Memory B cell (primary cell): ENCODE measurements at regions not wholly inside any gene's neighbourhood (a gene's known extent, or its start where the extent isn't known, plus 50 kb on each side); places are given as distances from the start of the nearest gene placed in this dataset.
"Not testable (repeated sequence)": the region's sequence is repeated elsewhere in the genome, so short reads cannot be mapped to it uniquely, and the experiment has no call there.

Experiments
- ATAC-seq: fragments of 150-1000 bp; cut with Tn5 transposase; 2 replicates; pipeline ENCODE4 v1.10.0; 2021; ENCODE audit warnings: low read depth, mild to moderate bottlenecking, moderate library complexity
- DNase-seq, 2 donors: peaks; one replicate each; pipeline ENCODE4 v3.0.0; 2022; ENCODE audit warnings: low spot score in 2 of 2
- H3K27ac Mint-ChIP-seq: one replicate; pipeline ENCODE4 v1.8.0; 2022; ENCODE audit warnings: mild to moderate bottlenecking, moderate library complexity, mixed read lengths
- H3K27me3 Mint-ChIP-seq: one replicate; pipeline ENCODE4 v1.8.0; 2022; ENCODE audit warnings: mixed read lengths
- H3K36me3 Mint-ChIP-seq: one replicate; pipeline ENCODE4 v1.8.0; 2022; ENCODE audit warnings: mild to moderate bottlenecking, mixed read lengths
- H3K4me1 Mint-ChIP-seq: one replicate; pipeline ENCODE4 v1.8.0; 2022; ENCODE audit warnings: mixed read lengths
- H3K4me3 Mint-ChIP-seq: one replicate; pipeline ENCODE4 v1.8.0; 2022; ENCODE audit warnings: mild to moderate bottlenecking, moderate library complexity, mixed read lengths
- H3K9me3 Mint-ChIP-seq: one replicate; pipeline ENCODE4 v1.8.0; 2022; ENCODE audit warnings: mixed read lengths

DNA sequence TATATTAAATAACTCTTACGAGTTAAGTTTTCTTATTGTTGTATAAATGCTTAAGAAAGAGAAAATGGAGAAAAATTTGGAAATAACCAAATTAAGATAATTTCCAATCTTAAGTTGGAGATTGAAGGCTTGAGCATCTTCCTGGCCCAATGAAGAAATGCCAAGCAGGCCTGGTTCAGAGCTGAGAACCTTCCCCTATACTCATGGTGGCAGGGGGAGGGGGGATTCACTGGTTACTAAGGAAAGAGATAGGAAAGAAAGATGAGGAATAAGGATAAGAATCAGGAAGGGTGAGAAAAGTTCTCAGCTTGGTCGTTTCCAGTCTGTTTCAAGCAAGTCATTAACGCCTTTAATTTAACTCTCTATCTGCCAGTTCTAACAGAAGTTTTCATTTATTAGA lies 166.2 kb downstream of the AVL9 start:
- Mint-ChIP-seq H3K27me3 (peaks cover 4% of the 10 kb centered on the region), H3K36me3 (peaks cover 2% of the 10 kb centered on the region), H3K4me3 (no peak overlapping the region), H3K4me1 (no peaks in the 10 kb centered on the region), H3K9me3 (no peaks in the 10 kb centered on the region), H3K27ac (no peak overlapping the region)
- ATAC-seq, result no peak
- no peak for DNase-seq

DNA sequence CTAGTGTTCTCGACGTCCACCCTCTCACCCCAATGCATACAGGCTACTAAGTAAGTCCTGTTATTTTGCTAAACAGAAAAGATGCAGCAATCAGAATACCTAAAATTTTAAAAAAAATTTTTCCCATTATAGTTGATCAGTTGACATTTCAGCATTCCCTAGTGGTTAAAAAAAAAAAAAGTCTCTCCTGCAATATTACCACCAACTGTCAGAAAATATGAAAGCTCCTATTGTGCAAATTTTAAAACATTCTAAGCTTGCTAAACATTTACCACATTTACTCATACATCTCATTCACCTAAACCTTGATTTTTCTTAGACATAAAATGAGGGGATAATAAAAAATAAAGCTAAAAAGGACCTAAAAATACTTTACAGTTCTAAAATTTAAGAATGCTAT lies 165.6 kb downstream of the AVL9 start:
- Mint-ChIP-seq H3K9me3 (no peaks in the 10 kb centered on the region), H3K27ac (no peak overlapping the region), H3K27me3 (peaks cover 4% of the 10 kb centered on the region), H3K36me3 (peaks cover 1% of the 10 kb centered on the region), H3K4me1 (no peaks in the 10 kb centered on the region), H3K4me3 (no peak overlapping the region)
- ATAC-seq, result no peak
- DNase-seq, result no peak

DNA sequence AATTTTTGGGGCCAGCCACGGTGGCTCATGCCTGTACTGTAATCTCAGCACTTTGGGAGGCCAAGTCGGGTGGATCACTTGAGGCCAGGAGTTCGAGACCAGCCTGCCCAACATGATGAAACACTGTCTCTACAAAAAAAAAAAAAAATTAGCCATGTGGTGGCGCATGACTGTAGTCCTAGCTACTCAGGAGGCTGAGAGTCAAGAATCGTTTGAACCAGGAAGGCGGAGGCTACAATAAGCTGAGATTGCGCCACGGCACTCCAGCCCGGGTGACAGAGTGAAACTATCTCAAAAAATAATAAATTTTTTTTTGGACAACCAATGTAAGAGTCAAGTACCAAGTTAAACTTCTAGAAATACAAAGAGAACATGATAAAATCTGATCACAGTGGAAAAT lies 164.6 kb downstream of the AVL9 start:
- Mint-ChIP-seq H3K27ac (no peak overlapping the region), H3K4me1 (no peaks in the 10 kb centered on the region), H3K9me3 (no peaks in the 10 kb centered on the region), H3K27me3 (peaks cover 4% of the 10 kb centered on the region), H3K4me3 (no peak overlapping the region), H3K36me3 (no peaks in the 10 kb centered on the region)
- ATAC-seq (no peak), DNase-seq (no peak)

DNA sequence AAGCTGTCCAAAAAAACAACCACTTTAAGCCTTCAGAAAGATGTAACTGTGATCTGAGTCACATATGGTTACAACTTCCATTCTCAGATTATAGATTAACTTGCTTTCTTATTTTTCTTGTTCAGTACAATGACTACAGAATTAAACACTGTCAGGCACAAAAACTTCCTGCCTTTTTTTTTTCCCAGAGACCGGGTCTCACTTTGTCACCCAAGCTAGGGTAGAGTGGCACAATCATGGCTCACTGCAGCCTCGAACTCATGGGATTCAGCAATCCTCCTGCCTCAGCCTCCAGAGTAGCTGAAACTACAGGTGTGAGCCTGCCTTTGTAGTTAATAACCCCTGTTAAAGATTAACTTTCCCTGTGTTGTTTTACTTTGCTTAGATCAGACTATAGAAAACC lies 163.2 kb downstream of the AVL9 start:
- no peak for ATAC-seq
- H3K27ac Mint-ChIP-seq, result no peak overlapping the region
- H3K36me3 Mint-ChIP-seq, result no peaks in the 10 kb centered on the region
- H3K9me3 Mint-ChIP-seq, result no peaks in the 10 kb centered on the region
- H3K27me3 Mint-ChIP-seq, result peaks cover 4% of the 10 kb centered on the region
- H3K4me3 Mint-ChIP-seq, result no peak overlapping the region
- no peak for DNase-seq
- H3K4me1 Mint-ChIP-seq, result no peaks in the 10 kb centered on the region

DNA sequence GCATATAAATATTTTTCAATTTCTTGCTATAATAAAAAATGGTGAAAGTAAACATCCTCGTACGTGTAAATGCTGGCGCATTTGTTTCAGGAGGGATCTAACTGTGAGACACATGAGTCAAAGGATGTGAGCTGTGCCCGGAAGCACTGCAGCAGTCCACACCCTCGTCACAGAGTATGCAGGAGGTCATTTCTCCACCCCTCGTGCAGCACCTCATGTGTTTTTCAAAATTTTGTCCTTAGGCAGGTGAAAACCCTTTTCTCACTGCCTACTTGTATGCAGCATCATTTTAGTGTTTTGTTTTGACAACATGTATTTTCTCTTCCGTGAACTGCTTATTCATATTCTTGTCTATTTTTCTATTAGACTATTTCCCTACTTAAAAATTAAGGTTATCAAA lies 162.7 kb downstream of the AVL9 start:
- H3K27ac Mint-ChIP-seq, result no peak overlapping the region
- no peaks in the 10 kb centered on the region for H3K4me1 Mint-ChIP-seq
- DNase-seq (no peak), ATAC-seq (peak; percentile 26)
- no peaks in the 10 kb centered on the region for H3K36me3 Mint-ChIP-seq
- H3K4me3 Mint-ChIP-seq, result no peak overlapping the region
- peaks cover 4% of the 10 kb centered on the region for H3K27me3 Mint-ChIP-seq
- no peaks in the 10 kb centered on the region for H3K9me3 Mint-ChIP-seq

DNA sequence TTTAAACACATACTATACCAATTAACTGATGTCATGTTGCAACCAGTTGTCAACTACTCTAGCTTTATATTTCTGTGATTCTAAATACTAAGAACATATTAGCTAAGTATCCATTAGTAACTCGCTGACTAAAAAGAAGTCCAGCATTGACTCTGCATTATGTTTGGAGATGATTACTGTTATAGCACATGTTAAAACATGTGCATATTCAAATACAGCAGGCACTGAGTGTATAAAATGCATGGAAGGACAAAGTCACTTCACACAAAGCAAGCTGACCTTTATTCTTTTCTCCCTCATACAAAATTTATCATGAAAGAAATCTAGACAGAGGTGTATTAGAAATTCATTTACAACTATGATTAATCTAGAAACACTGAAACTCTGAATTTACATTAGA lies 159.3 kb downstream of the AVL9 start:
- H3K9me3 Mint-ChIP-seq, DNase-seq: not testable (repeated sequence)

DNA sequence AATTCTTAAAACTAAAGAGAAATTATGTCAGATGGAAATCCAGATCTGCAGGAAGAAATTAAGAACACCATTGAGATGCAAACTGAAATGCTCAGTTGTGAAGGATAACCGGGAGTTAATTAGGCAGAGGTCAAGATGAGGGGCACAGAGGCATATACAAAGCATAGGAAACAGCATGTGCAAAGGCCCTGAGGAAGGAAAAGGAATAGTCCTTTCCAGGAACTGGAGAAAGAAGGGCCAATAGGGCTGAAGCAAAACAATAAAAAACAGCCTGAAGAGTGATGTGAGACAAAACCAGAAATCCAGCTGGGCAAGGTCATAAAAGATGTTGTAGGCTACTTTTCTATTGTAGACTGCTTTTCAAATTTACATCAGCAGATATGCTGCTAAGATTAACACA lies 155.1 kb downstream of the AVL9 start:
- H3K27ac Mint-ChIP-seq, H3K27me3 Mint-ChIP-seq: not testable (repeated sequence)

More for the DNA sequence above, 159.3 kb downstream of the AVL9 start:
- not testable (repeated sequence) for H3K27ac Mint-ChIP-seq, H3K4me3 Mint-ChIP-seq, ATAC-seq, H3K4me1 Mint-ChIP-seq, H3K27me3 Mint-ChIP-seq, H3K36me3 Mint-ChIP-seq

DNA sequence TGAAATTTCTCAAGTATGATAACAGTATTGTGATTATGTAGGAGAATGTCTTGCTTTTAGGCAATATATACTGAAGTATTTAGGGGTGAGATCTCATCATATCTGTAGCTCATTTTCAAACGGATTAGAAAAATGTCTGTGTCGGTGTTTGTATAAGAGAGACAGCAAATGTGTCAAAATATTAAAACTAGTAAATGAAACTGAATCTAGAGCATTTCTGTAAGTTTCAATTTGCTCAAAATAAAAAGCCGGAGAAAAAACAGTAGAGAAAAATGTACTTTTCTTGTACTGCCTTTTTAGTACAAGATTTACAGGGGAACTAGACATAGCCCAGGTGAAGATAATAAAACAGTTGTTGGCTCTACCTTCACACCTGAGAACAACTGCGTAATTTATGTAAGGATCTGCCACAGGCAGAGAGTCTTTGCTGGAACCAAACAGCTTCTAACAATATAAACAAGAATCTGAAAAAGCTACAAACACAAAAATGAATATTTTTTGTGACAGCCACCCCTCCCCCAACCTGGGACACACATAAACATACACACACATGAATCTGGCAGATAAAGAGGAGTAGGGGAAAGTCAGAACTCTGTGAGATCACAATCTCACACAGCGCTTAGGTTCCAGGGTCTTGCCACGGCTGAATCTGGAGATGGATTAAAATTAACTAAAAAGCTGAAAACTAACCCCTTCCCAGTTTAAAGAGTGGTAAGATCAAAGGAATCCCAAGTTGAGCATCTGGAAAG lies 153.3 kb downstream of the AVL9 start:
- DNase-seq (no peak), ATAC-seq (no peak)
- Mint-ChIP-seq H3K27ac (no peak overlapping the region), H3K27me3 (peaks cover 7% of the 10 kb centered on the region), H3K4me3 (no peak overlapping the region), H3K4me1 (no peaks in the 10 kb centered on the region), H3K9me3 (peaks cover 4% of the 10 kb centered on the region), H3K36me3 (peaks cover 9% of the 10 kb centered on the region)

More for the DNA sequence above, 155.1 kb downstream of the AVL9 start:
- H3K4me3 Mint-ChIP-seq, ATAC-seq, H3K36me3 Mint-ChIP-seq, H3K4me1 Mint-ChIP-seq, H3K9me3 Mint-ChIP-seq, DNase-seq: not testable (repeated sequence)

DNA sequence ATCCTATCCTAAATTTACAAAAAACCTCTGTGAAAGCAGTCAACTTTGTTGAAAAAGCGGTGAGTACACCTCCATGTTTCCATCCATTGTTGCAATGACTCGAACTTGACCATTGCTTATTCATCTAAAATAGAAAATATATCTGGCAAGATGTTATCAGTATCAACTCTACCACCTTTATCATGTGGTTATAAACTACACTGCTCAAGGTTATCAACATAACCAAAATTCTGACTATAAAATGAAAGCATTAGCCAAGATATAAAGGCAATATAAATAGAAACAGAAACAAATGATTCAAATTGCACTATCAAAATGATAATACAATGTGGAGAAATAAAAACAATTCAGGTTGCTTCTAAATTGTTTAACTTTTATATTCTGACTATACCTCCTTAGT lies 150.0 kb downstream of the AVL9 start:
- not testable (repeated sequence) for H3K4me3 Mint-ChIP-seq, H3K27ac Mint-ChIP-seq, H3K27me3 Mint-ChIP-seq, H3K4me1 Mint-ChIP-seq, ATAC-seq, H3K9me3 Mint-ChIP-seq, DNase-seq
- peaks cover 11% of the 10 kb centered on the region for H3K36me3 Mint-ChIP-seq

DNA sequence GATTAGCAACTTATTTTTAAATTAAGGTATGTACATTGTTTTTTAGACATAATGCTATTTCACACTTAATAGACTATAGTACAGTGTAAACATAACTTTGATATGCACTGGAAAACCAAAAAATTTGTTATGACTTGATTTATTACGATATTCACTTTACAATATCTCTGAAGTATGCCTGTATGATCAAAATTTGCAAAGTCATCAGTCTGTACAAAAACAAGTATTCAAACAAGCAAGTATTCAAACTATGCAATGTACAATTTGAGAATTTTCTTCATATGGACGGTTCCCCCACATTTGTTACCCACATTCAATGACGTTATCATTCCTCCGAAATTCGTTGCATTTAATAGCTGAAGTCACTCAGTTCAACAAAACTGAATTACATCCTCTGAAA lies 147.9 kb downstream of the AVL9 start:
- Mint-ChIP-seq H3K4me1 (peaks cover 10% of the 10 kb centered on the region), H3K27me3 (peaks cover 6% of the 10 kb centered on the region), H3K4me3 (no peak overlapping the region), H3K9me3 (peaks cover 5% of the 10 kb centered on the region), H3K36me3 (peaks cover 6% of the 10 kb centered on the region), H3K27ac (no peak overlapping the region)
- DNase-seq (no peak), ATAC-seq (no peak)

DNA sequence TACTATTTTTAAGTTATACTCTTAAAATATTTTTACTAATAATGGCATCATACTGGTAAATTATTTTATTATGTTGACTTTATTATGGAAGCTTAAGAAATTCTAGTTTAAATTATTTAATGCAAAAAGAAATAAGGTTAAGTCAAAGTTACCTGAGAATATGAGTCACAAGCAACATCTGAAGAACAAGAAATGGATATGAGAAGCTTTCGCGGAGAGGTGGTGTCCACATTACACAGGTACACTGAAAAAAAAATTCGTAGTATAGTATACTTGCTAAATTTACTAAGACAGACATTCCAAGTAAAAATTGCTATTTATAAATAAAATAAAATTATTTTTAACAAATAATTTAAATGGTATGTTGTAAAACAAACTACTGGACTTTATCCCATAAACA lies 143.8 kb downstream of the AVL9 start:
- Mint-ChIP-seq H3K4me1 (peaks cover 20% of the 10 kb centered on the region), H3K9me3 (peaks cover 9% of the 10 kb centered on the region), H3K27ac (no peak overlapping the region), H3K4me3 (no peak overlapping the region), H3K27me3 (peaks cover 4% of the 10 kb centered on the region), H3K36me3 (peaks cover 11% of the 10 kb centered on the region)
- no peak for ATAC-seq
- DNase-seq, result no peak

DNA sequence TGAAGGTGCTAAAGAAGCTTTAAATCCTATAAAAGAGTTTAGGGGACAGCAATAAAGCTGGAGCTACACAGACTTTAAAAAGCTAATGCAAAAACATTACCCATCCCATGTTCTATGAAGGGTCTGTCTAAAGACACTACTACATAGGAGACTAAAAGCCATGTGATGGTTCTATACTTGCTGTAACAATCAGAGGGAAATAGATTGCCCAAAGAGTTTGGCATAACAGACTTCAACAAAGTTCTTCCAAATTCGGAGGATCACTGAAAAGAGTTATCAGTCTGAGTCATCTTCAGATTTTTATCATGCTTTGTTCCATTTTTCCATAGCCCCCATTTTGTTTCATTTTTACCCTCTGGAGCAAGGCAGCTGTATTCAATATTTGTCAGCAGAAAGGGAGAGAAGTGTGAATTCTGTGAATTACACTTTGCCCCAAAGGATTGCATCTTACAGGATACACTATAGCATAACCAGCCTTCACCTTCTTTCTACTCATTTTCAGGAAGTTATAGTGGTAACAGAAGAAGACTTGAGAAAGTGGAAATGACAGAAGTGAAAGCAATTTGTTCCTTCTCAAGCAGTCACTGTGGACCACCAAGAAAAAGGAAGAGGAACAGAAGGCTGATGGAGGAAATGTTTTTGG lies 143.3 kb downstream of the AVL9 start:
- H3K9me3 Mint-ChIP-seq, H3K27me3 Mint-ChIP-seq: not testable (repeated sequence)
- Mint-ChIP-seq H3K27ac (peak overlapping the region; percentile 15), H3K36me3 (peaks cover 11% of the 10 kb centered on the region), H3K4me1 (peaks cover 20% of the 10 kb centered on the region), H3K4me3 (peak overlapping the region; percentile 59)
- DNase-seq (peak in 1 of 2 donors; percentile 29), ATAC-seq (peak; percentile 98)
